ENCODE measurements at regions not wholly inside any gene's neighbourhood (a gene's known extent, or its start where the extent isn't known, plus 50 kb on each side); places are given as distances from the start of the nearest gene placed in this dataset.

DNA sequence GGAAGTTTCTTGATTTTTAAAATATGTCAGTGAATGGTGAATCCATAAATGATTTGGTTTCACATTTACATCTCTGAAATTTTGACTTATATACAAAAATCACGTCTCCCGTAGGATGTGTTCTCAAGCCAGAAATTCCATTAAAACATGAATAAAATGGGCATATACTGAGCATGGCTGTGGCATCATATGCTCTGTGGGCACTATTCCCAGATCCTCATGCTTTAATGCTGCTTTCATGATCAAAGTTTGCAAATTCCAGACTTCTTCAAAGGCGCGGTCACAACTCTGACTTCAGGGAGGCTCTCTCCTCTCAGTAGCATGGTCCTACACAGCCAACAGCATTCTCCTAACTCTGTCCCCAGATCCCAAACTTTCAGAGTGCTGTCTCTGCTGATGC, 723.2 kb downstream of the TAF11L14 start:
- TF ChIP-seq, protein P1, sequence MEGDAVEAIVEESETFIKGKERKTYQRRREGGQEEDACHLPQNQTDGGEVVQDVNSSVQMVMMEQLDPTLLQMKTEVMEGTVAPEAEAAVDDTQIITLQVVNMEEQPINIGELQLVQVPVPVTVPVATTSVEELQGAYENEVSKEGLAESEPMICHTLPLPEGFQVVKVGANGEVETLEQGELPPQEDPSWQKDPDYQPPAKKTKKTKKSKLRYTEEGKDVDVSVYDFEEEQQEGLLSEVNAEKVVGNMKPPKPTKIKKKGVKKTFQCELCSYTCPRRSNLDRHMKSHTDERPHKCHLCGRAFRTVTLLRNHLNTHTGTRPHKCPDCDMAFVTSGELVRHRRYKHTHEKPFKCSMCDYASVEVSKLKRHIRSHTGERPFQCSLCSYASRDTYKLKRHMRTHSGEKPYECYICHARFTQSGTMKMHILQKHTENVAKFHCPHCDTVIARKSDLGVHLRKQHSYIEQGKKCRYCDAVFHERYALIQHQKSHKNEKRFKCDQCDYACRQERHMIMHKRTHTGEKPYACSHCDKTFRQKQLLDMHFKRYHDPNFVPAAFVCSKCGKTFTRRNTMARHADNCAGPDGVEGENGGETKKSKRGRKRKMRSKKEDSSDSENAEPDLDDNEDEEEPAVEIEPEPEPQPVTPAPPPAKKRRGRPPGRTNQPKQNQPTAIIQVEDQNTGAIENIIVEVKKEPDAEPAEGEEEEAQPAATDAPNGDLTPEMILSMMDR (IDR thresholded peaks at IDR 0.05): no peak
- TF ChIP-seq POLR2A (IDR thresholded peaks at IDR 0.05): no peak

Measured in uterus (tissue), 2 donors.